H1 (cell line): ENCODE measurements at regions not wholly inside any gene's neighbourhood (a gene's known extent, or its start where the extent isn't known, plus 50 kb on each side); places are given as distances from the start of the nearest gene placed in this dataset.
"Not testable (repeated sequence)": the region's sequence is repeated elsewhere in the genome, so short reads cannot be mapped to it uniquely, and the experiment has no call there.

Source experiments
- EZH2 ChIP-seq: fragments of 200-600 bp; sonication (generic); IDR thresholded peaks from 2 replicates; pipeline ENCODE4 v1.7.1; 2012; ENCODE audit warnings: low read depth, mild to moderate bottlenecking, moderate library complexity, low read length, inconsistent platforms; ENCODE audit not compliant: severe bottlenecking
- JUND ChIP-seq: IDR thresholded peaks from 2 replicates; pipeline ENCODE4 v1.6.1; 2011; ENCODE audit warnings: mild to moderate bottlenecking, improper control_type of control experiment, low read length
- KDM1A ChIP-seq: fragments of 200-600, 300-600 bp; sonication (generic); IDR thresholded peaks from 2 replicates; pipeline ENCODE4 v1.7.1; 2016; ENCODE audit warnings: mild to moderate bottlenecking, low read length, borderline replicate concordance
- POLR2A ChIP-seq, 2 experiments: IDR thresholded peaks; 1 replicate in 1 of 2; 2 replicates in 1 of 2; pipeline ENCODE4 v1.6.1; 2011; ENCODE audit warnings: low read depth in 2 of 2, low read length in 2 of 2, mild to moderate bottlenecking in 2 of 2; ENCODE audit errors: control extremely low read depth in 1 of 2
- SP2 ChIP-seq: IDR thresholded peaks from 2 replicates; pipeline ENCODE4 v1.6.1; 2012; ENCODE audit warnings: mild to moderate bottlenecking, low read length, inconsistent platforms

- not testable (repeated sequence) for TF ChIP-seq JUND; POLR2A (IDR thresholded peaks at IDR 0.05; ENCODE audit: control extremely low read depth in 1 of 2, low read depth in 2 of 2, low read length in 2 of 2); EZH2; SP2; KDM1A
Observed at GRCh38 chr4:3961091-3961672, 195.0 kb downstream of the ADRA2C start.
